GM06990 (cell line): ENCODE measurements at regions not wholly inside any gene's neighbourhood (a gene's known extent, or its start where the extent isn't known, plus 50 kb on each side); places are given as distances from the start of the nearest gene placed in this dataset.

Experiments used
- DNase-seq: peaks from one replicate; pipeline ENCODE4 v3.0.0-alpha.2; 2011; ENCODE audit not compliant: insufficient read length; ENCODE audit errors: extremely low read depth
- H3K27me3 ChIP-seq: replicated peaks from 2 replicates; pipeline ENCODE4 v1.6.0; 2011; ENCODE audit warnings: low read length; ENCODE audit not compliant: control insufficient read depth, insufficient read depth
- H3K36me3 ChIP-seq: 2 replicates; pipeline ENCODE4 v1.5.1; 2011; ENCODE audit warnings: low read length; ENCODE audit not compliant: control insufficient read depth, insufficient read depth
- H3K4me3 ChIP-seq: replicated peaks from 2 replicates; pipeline ENCODE4 v1.5.1; 2011; ENCODE audit warnings: low read depth, mild to moderate bottlenecking, control low read depth, low read length
- CTCF ChIP-seq: IDR thresholded peaks from 2 replicates; pipeline ENCODE4 v1.5.1; 2011; ENCODE audit warnings: low read length, control low read depth, mild to moderate bottlenecking, inconsistent platforms; ENCODE audit not compliant: insufficient read depth, poor library complexity, severe bottlenecking

- Histone ChIP-seq H3K36me3 (no peaks in the 10 kb centered on the region), H3K4me3 (no peak overlapping the region), H3K27me3 (no peaks in the 10 kb centered on the region; the same call in 1 of the 2 replicates)
- DNase-seq: no peak
- no peak for TF ChIP-seq CTCF
Measured at GRCh38 chr20:39161900-39162299, 199.8 kb downstream of the DHX35 start.

- TF ChIP-seq CTCF: no peak
- H3K4me3 ChIP-seq: no peak overlapping the region
- DNase-seq: no peak
- H3K27me3 ChIP-seq: no peaks in the 10 kb centered on the region; the same call in 1 of the 2 replicates
- H3K36me3 ChIP-seq: no peaks in the 10 kb centered on the region
Measured at GRCh38 chr20:39155971-39156370, 193.8 kb downstream of the DHX35 start.

- Histone ChIP-seq H3K36me3 (no peaks in the 10 kb centered on the region), H3K27me3 (no peaks in the 10 kb centered on the region; the same call in none of the 2 replicates), H3K4me3 (no peak overlapping the region)
- no peak for DNase-seq
- TF ChIP-seq CTCF: no peak
Measured at GRCh38 chr20:39152742-39153141, 190.6 kb downstream of the DHX35 start.

- DNase-seq: no peak
- H3K4me3 ChIP-seq: no peak overlapping the region
- no peaks in the 10 kb centered on the region for H3K36me3 ChIP-seq
- no peak for TF ChIP-seq CTCF
- no peaks in the 10 kb centered on the region; the same call in none of the 2 replicates for H3K27me3 ChIP-seq
Measured at GRCh38 chr20:39152126-39152525, 190.0 kb downstream of the DHX35 start.

- TF ChIP-seq CTCF: no peak
- Histone ChIP-seq H3K36me3 (no peaks in the 10 kb centered on the region), H3K4me3 (no peak overlapping the region), H3K27me3 (no peaks in the 10 kb centered on the region; the same call in none of the 2 replicates)
- DNase-seq: no peak
Measured at GRCh38 chr20:39150501-39150900, 188.4 kb downstream of the DHX35 start.

- TF ChIP-seq CTCF: no peak
- no peaks in the 10 kb centered on the region; the same call in none of the 2 replicates for H3K27me3 ChIP-seq
- no peak for DNase-seq
- no peak overlapping the region for H3K4me3 ChIP-seq
- H3K36me3 ChIP-seq: no peaks in the 10 kb centered on the region
Measured at GRCh38 chr20:39146394-39146793, 184.2 kb downstream of the DHX35 start.
